BJ (cell line): ENCODE measurements at regions not wholly inside any gene's neighbourhood (a gene's known extent, or its start where the extent isn't known, plus 50 kb on each side); places are given as distances from the start of the nearest gene placed in this dataset.

Source experiments
- CTCF ChIA-PET: fragments of 350-600 bp; formaldehyde crosslinking; extraction: SDS; loops from one replicate; lab custom pipeline; 2021; ENCODE audit warnings: antibody characterized with exemption, inconsistent platforms; lab: Yijun Ruan, JAX
- POLR2A ChIA-PET: fragments of 300-600 bp; sonication (Branson Sonifier 250); formaldehyde crosslinking; extraction: SDS; loops from one replicate; lab custom pipeline; 2021; ENCODE audit warnings: antibody characterized with exemption; lab: Charles Lee
- DNase-seq: peaks from one replicate; pipeline ENCODE4 v3.0.0-alpha.2; 2011; ENCODE audit warnings: low read depth
- H3K27me3 ChIP-seq: 2 replicates; pipeline ENCODE4 v1.6.0; 2011; ENCODE audit warnings: low read length; ENCODE audit not compliant: control insufficient read depth, insufficient read depth
- H3K36me3 ChIP-seq: 2 replicates; pipeline ENCODE4 v1.5.1; 2011; ENCODE audit warnings: low read length; ENCODE audit not compliant: control insufficient read depth, insufficient read depth
- H3K4me3 ChIP-seq: 2 replicates; pipeline ENCODE4 v1.5.1; 2011; ENCODE audit warnings: low read depth, mild to moderate bottlenecking, control low read depth, low read length
- TF ChIP-seq, protein P1 (sequence below): IDR thresholded peaks from 2 replicates; pipeline ENCODE4 v1.5.1; 2011; ENCODE audit warnings: low read depth, mild to moderate bottlenecking, control low read depth, inconsistent platforms, low read length, moderate library complexity; ENCODE audit not compliant: insufficient read depth

DNA sequence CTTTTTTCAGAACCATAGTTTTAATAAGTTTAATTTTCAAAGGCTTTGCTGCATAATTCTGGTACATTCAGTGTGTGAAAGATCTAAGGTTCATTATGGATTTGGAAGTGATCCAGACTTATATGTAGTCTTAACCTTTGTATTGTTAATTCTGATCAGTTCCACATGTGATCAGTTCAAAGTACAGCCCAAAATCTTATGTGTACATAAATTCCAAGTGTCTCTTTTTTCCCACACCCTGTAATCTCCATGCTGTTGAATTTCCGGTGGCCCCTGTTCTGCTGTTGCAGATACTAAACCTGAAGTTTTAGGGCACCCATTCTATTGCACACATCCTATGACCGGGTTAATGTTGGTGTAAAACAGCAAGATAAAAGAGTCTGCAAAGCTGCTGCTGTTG lies 1147.5 kb upstream of the CDH8 start:
- TF ChIP-seq, protein P1, sequence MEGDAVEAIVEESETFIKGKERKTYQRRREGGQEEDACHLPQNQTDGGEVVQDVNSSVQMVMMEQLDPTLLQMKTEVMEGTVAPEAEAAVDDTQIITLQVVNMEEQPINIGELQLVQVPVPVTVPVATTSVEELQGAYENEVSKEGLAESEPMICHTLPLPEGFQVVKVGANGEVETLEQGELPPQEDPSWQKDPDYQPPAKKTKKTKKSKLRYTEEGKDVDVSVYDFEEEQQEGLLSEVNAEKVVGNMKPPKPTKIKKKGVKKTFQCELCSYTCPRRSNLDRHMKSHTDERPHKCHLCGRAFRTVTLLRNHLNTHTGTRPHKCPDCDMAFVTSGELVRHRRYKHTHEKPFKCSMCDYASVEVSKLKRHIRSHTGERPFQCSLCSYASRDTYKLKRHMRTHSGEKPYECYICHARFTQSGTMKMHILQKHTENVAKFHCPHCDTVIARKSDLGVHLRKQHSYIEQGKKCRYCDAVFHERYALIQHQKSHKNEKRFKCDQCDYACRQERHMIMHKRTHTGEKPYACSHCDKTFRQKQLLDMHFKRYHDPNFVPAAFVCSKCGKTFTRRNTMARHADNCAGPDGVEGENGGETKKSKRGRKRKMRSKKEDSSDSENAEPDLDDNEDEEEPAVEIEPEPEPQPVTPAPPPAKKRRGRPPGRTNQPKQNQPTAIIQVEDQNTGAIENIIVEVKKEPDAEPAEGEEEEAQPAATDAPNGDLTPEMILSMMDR = no peak
- ChIA-PET POLR2A (no interaction called here), CTCF (no interaction called here)
- DNase-seq = no peak
- Histone ChIP-seq H3K4me3 (no peak overlapping the region), H3K36me3 (no peaks in the 10 kb centered on the region), H3K27me3 (no peaks in the 10 kb centered on the region)

DNA sequence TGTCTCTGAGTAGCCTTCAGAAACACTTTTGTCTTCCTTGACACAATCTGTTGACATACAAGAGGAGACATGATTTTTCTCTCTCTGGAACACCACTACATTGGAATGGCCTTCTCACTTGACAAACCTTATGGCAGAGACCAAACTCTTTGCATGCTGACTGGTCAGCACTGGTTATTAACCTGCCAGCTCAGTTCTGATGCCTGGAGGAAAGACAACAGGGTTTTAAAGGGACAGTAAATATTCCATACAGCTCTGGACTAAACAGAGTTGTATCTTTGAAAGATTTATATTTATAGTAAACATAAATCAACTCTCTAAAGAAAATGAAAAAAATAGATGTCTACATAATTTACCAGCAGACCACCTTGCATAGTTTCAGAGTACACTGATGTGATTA lies 1139.1 kb upstream of the CDH8 start:
- Histone ChIP-seq H3K36me3 (no peaks in the 10 kb centered on the region), H3K4me3 (no peak overlapping the region), H3K27me3 (no peaks in the 10 kb centered on the region)
- TF ChIP-seq, protein P1 = no peak
- DNase-seq = no peak
- CTCF ChIA-PET = no interaction called here
- POLR2A ChIA-PET = no interaction called here

DNA sequence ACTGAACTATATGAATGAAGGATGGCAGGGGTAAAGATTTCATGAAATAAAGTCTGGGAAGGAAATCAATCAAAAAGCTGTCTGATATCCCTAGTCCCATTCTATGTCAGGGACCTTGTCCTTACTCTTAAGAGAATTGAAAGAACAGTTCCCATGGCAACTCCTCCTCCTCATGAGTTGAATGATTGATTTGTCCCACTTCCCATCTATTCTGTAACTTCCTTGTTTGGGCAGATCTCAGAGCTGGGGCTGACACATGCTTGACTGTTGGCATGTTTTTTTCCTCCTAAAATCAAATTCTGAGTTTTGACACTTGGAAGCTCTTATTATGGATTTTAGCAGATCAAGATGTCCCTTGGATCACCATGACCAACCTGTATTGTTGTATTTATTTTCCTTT lies 1138.6 kb upstream of the CDH8 start:
- Histone ChIP-seq H3K4me3 (no peak overlapping the region), H3K27me3 (no peaks in the 10 kb centered on the region), H3K36me3 (no peaks in the 10 kb centered on the region)
- ChIA-PET CTCF (no interaction called here), POLR2A (no interaction called here)
- no peak for DNase-seq
- TF ChIP-seq, protein P1 = no peak

DNA sequence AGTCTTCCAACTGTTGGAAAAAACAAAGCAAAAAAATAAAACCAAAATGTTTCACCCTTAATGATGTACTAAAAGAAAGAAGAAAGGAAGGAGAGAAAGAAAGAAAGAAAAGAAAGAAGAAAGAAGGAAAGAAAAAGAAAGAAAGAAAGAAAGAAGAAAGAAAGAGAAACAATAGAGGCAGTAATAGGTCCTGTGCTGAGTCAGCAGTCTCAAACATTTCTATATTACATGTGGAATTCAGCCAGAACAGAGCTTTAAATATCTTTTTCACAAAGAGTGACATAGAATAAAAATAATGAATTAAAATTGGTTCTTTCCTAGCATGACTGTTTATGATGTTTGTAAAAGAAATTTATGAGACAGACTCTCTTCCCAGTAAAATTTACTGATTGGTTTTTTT lies 1135.3 kb upstream of the CDH8 start:
- ChIA-PET CTCF (no interaction called here), POLR2A (no interaction called here)
- TF ChIP-seq, protein P1 = no peak
- Histone ChIP-seq H3K27me3 (no peaks in the 10 kb centered on the region), H3K4me3 (no peak overlapping the region), H3K36me3 (no peaks in the 10 kb centered on the region)
- DNase-seq = no peak

DNA sequence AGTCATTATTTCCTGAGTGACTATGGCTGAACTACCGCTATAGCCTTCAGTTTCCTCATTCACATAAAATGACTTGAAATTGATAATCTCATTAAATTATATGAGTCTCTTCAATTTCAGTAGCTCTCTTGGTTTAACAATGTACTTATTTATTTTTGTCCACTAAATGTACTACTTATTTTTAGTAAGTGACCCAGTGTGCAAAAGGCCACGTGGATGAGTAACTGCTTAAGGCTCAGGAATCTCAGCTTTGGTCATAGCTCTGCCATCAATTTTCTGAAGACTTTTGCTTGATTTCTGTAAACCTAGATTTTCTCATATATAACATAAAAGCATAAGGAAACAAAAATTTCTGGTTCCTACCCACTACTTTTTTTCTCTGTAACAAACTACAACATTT lies 1132.9 kb upstream of the CDH8 start:
- POLR2A ChIA-PET = no interaction called here
- TF ChIP-seq, protein P1 = no peak
- CTCF ChIA-PET = no interaction called here

More for the DNA sequence above, 1132.9 kb upstream of the CDH8 start:
- no peaks in the 10 kb centered on the region for H3K27me3 ChIP-seq
- no peaks in the 10 kb centered on the region for H3K36me3 ChIP-seq
- H3K4me3 ChIP-seq = no peak overlapping the region
- DNase-seq = no peak
